Sigmoid colon (tissue), 6 donors: ENCODE measurements at regions not wholly inside any gene's neighbourhood (a gene's known extent, or its start where the extent isn't known, plus 50 kb on each side); places are given as distances from the start of the nearest gene placed in this dataset.

Source experiments
- DNase-seq: peaks from one replicate; pipeline ENCODE4 v3.0.0-alpha.2; 2019
- H3K27ac ChIP-seq, 4 donors: fragments of 200-600 bp; sonication (generic); one replicate each; pipeline ENCODE4 v1.5.1; 2016 to 2019; ENCODE audit warnings: mild to moderate bottlenecking in 1 of 4
- H3K27me3 ChIP-seq, 3 donors: fragments of 200-600 bp; sonication (generic); one replicate each; pipeline ENCODE4 v1.5.1; 2019; ENCODE audit warnings: mild to moderate bottlenecking in 1 of 3
- H3K36me3 ChIP-seq, 4 donors: fragments of 200-600 bp; sonication (generic); one replicate each; pipeline ENCODE4 v1.5.1; 2016 to 2019
- H3K4me1 ChIP-seq, 4 donors: fragments of 200-600 bp; sonication (generic); one replicate each; pipeline ENCODE4 v1.5.1; 2017 to 2019
- H3K4me3 ChIP-seq, 4 donors: fragments of 200-600 bp; sonication (generic); one replicate each; pipeline ENCODE4 v1.5.1; 2017 to 2019; ENCODE audit warnings: mild to moderate bottlenecking in 2 of 4, moderate library complexity in 1 of 4
- H3K9me3 ChIP-seq, 4 donors: fragments of 200-600 bp in 3 of 4; sonication (generic) in 3 of 4; one replicate each; pipeline versions ENCODE4 v1.5.1 to v1.6.1; 2013 to 2019
- CTCF ChIP-seq, 4 experiments: fragments of 450-650 bp in 3 of 4; fragments of 200-600 bp in 1 of 4; IDR thresholded peaks; one replicate each; pipeline ENCODE4 v1.5.1; 2016 to 2019; ENCODE audit warnings: antibody characterized with exemption in 4 of 4, mild to moderate bottlenecking in 3 of 4, moderate library complexity in 2 of 4
- EP300 ChIP-seq, 4 donors: sonication (generic); formaldehyde crosslinking; IDR thresholded peaks; one replicate each; pipeline ENCODE4 v1.6.1; 2017; ENCODE audit warnings: antibody characterized with exemption in 4 of 4
- POLR2A ChIP-seq, 2 donors: fragments of 450-650 bp; IDR thresholded peaks; one replicate each; pipeline ENCODE4 v1.6.1; 2016; ENCODE audit warnings: antibody characterized with exemption in 2 of 2, mild to moderate bottlenecking in 2 of 2, moderate library complexity in 2 of 2
- POLR2AphosphoS5 ChIP-seq, 4 donors: sonication (generic); formaldehyde crosslinking; IDR thresholded peaks; one replicate each; pipeline ENCODE4 v1.6.1; 2017; ENCODE audit warnings: antibody characterized with exemption in 4 of 4
- WGBS, 2 donors: extraction: QIAGEN DNeasy Blood & Tissue Kit; methylation state at CpG; one replicate each; pipeline ENCODE4 v1.1.7; 2013; 5-methylcytosine and 5-hydroxymethylcytosine counted together
- intact Hi-C: fragments of 100-400 bp; cut with DNase I; formaldehyde crosslinking; loops from one replicate; pipeline ENCODE4 v1.15.1; 2023
- donor health status: healthy with polysubstance abuse.
- donor health status: healthy.

DNA sequence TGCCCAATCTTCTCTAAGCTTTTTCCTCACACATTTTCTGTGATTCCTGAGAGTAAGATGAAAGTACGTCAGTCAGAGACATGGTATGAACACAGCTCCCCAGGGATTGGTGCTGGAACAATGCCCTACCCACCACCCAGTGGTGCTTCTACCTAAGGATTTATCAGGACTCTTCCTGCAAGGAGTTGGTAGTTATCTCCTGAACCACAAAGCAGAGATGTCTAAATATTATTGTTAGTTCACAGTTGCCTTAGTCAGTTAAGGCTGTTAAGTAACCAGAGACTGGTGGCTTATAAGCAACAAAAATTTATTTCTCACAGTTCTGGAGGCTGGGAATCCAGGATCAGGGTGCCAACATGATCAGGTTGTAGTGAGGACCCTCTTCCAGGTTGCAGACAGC is 60.3 kb upstream of the CCDC85A start:
- Histone ChIP-seq H3K27ac (no peak overlapping the region), H3K9me3 (no peaks in the 10 kb centered on the region), H3K4me3 (no peak overlapping the region), H3K36me3 (no peaks in the 10 kb centered on the region), H3K27me3 (no peaks in the 10 kb centered on the region), H3K4me1 (no peaks in the 10 kb centered on the region)
- no peak for DNase-seq
- TF ChIP-seq CTCF (IDR thresholded peaks at IDR 0.05) = no peak
- no peak for TF ChIP-seq POLR2AphosphoS5 (IDR thresholded peaks at IDR 0.05)
- no peak for TF ChIP-seq POLR2A (IDR thresholded peaks at IDR 0.05)
- TF ChIP-seq EP300 (IDR thresholded peaks at IDR 0.05) = no peak
- 80 to 82% methylated on average over 1 of the region's 1 CpG for WGBS, 2 donors
- intact Hi-C loops = no loop called here

DNA sequence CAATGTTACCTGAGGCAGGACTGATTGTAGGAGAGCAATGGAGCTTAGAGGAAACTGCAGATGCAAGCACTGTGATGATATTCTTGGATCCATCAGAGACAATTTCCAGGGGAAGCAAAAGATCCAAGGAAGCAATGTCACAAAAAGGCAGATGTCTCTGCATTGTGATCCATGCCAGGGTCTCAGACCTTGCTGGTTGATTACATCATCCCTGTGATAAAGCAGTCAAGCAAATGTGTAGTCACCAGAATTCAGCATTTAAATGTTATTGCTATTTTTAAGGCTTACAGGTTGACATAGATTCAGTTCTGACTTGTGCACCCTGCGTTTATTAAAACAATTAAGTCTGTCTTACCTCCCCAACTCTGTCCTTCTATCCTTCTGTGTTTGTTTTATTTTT is 56.8 kb upstream of the CCDC85A start:
- no peak for DNase-seq
- H3K4me1 ChIP-seq = no peaks in the 10 kb centered on the region
- 68 to 87% methylated on average over 1 of the region's 1 CpG for WGBS, 2 donors
- no peaks in the 10 kb centered on the region for H3K9me3 ChIP-seq
- TF ChIP-seq CTCF (IDR thresholded peaks at IDR 0.05) = no peak
- no peak for TF ChIP-seq POLR2AphosphoS5 (IDR thresholded peaks at IDR 0.05)
- no peak for TF ChIP-seq EP300 (IDR thresholded peaks at IDR 0.05)
- no peak for TF ChIP-seq POLR2A (IDR thresholded peaks at IDR 0.05)
- no peak overlapping the region for H3K27ac ChIP-seq
- no peaks in the 10 kb centered on the region for H3K27me3 ChIP-seq
- no peak overlapping the region for H3K4me3 ChIP-seq
- intact Hi-C loops = no loop called here
- H3K36me3 ChIP-seq = no peaks in the 10 kb centered on the region

DNA sequence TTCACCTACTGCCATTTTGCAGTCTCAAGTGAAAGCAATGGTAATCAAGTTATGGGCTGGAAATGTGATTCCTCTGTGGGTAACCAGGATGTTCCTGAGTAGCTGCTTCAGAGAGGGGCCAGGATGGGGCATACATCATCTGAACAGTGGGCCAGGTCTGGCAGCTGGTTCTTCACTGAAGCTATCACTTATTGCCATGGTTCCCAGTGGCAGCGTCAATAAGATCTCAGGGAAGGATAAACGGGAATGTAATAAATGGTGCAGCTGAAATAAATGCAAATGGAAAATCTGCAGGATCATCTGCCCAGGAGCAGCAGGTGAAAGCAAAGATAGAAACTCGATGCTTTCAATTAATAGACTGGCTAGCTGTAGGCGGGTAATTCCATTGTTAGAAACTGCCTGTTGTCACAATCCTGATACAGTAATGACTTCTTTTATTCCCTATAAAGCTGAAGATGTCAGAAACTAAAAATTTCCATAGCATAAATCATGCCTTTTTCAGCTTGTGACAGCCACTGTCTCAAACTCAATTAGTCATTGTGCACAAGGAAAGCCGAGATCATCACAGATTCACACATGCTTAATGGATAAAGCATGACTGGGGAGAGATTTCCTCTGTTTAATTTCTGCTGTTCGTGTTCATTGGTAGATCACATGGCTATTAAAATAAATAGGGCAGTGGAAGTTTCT is 56.2 kb upstream of the CCDC85A start:
- Histone ChIP-seq H3K4me1 (no peaks in the 10 kb centered on the region), H3K27ac (no peak overlapping the region), H3K4me3 (no peak overlapping the region), H3K27me3 (no peaks in the 10 kb centered on the region), H3K36me3 (no peaks in the 10 kb centered on the region), H3K9me3 (no peaks in the 10 kb centered on the region)
- 54 to 68% methylated on average over 6 of the region's 6 CpGs for WGBS, 2 donors
- no peak for DNase-seq
- no peak for TF ChIP-seq POLR2A (IDR thresholded peaks at IDR 0.05)
- TF ChIP-seq POLR2AphosphoS5 (IDR thresholded peaks at IDR 0.05) = no peak
- TF ChIP-seq EP300 (IDR thresholded peaks at IDR 0.05) = no peak
- no peak for TF ChIP-seq CTCF (IDR thresholded peaks at IDR 0.05)
- intact Hi-C loops = no loop called here

DNA sequence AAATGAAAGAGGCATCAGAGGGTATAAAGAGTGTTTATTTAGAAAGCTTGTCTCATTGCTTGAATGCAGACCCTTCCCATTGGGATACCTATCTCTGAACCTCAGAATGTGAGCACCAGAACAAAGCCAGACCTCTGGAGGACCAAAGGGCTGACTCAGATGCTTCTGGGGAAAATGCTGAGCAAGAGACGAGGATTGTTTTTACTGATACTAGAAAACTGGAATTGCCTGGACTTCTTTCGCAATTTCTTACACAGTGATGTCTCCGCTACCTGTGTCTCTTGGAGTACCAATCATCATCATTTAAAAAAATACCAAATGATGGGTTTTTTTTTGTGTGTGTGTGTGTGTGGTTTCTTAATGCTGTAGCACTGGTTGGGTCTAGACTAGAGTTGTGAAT is 55.6 kb upstream of the CCDC85A start:
- Histone ChIP-seq H3K4me3 (no peak overlapping the region), H3K36me3 (no peaks in the 10 kb centered on the region), H3K4me1 (no peaks in the 10 kb centered on the region), H3K9me3 (no peaks in the 10 kb centered on the region), H3K27me3 (no peaks in the 10 kb centered on the region), H3K27ac (no peak overlapping the region)
- intact Hi-C loops = no loop called here
- 85 to 88% methylated on average over 3 of the region's 3 CpGs for WGBS, 2 donors
- DNase-seq = no peak
- TF ChIP-seq CTCF (IDR thresholded peaks at IDR 0.05) (no peak), EP300 (IDR thresholded peaks at IDR 0.05) (no peak), POLR2A (IDR thresholded peaks at IDR 0.05) (no peak), POLR2AphosphoS5 (IDR thresholded peaks at IDR 0.05) (no peak)
